ENCODE measurements at regions not wholly inside any gene's neighbourhood (a gene's known extent, or its start where the extent isn't known, plus 50 kb on each side); places are given as distances from the start of the nearest gene placed in this dataset.

DNA sequence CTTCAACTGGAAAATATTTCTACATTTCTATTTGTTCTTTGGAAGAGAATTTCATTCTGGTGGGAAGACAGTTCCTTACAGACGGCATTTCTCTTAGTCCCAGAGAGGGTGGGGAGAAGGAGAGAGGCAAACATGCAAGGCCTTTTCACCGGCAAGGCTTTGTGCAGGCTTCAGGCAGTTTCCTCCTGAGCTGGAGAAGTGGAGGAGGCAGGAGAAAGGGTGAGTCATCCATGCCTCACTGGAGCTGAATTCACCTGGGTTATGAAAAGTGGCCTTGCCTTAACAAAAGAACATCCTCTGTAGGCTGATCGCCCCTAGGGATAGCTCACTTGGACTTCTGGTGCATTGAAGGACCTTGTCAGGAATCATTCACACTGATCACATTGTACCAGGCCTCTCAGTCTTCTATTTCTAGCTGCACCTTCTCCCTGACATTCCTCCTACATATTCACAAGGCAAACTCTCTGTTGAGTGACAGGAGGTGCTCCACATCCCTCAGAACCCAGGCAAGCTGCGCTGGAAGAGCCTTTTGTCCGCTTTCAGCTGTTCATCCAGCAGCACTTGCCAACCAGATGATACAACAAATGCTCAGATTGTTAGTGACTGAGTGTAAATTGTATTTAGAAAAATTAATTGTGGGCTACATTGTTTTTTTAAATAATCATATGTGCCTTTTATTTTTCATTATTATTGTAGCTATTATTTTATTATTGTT, 796.1 kb downstream of the DCDC2C start:
- Histone ChIP-seq H3K9me3 (ENCODE audit: low read length) (peaks cover 92% of the 10 kb centered on the region), H3K4me3 (replicated peaks in 1 of 3; ENCODE audit: insufficient read depth in 1 of 3, low read depth in 2 of 3, low read length in 3 of 3) (no peak overlapping the region), H3K27ac (ENCODE audit: extremely low read length, insufficient read depth, low read length) (no peak overlapping the region), H3K4me1 (ENCODE audit: insufficient read depth, low read length) (no peaks in the 10 kb centered on the region), H3K9ac (ENCODE audit: insufficient read depth, low read depth, low read length) (no peak overlapping the region), H3K27me3 (ENCODE audit: control insufficient read depth in 1 of 2, insufficient read depth in 2 of 2, low read length in 2 of 2) (no peaks in the 10 kb centered on the region), H2AFZ (ENCODE audit: low read length) (no peak overlapping the region), H3K79me2 (ENCODE audit: insufficient read depth, low read length) (no peaks in the 10 kb centered on the region), H3K36me3 (replicated peaks in 1 of 2; ENCODE audit: control insufficient read depth in 1 of 2, insufficient read depth in 2 of 2, low read length in 2 of 2) (no peaks in the 10 kb centered on the region), H3K4me2 (ENCODE audit: low read depth, low read length) (no peak overlapping the region), H4K20me1 (ENCODE audit: insufficient read depth, low read length) (no peaks in the 10 kb centered on the region)
- TF ChIP-seq, protein P1, sequence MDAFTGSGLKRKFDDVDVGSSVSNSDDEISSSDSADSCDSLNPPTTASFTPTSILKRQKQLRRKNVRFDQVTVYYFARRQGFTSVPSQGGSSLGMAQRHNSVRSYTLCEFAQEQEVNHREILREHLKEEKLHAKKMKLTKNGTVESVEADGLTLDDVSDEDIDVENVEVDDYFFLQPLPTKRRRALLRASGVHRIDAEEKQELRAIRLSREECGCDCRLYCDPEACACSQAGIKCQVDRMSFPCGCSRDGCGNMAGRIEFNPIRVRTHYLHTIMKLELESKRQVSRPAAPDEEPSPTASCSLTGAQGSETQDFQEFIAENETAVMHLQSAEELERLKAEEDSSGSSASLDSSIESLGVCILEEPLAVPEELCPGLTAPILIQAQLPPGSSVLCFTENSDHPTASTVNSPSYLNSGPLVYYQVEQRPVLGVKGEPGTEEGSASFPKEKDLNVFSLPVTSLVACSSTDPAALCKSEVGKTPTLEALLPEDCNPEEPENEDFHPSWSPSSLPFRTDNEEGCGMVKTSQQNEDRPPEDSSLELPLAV (CRISPR knock-in tag; conservative IDR thresholded peaks at IDR 0.05; ENCODE audit: low read depth), result no peak
- no peak for TF ChIP-seq ZNF782 (CRISPR knock-in tag; IDR thresholded peaks at IDR 0.05; ENCODE audit: borderline replicate concordance)
- TF ChIP-seq, protein P2, sequence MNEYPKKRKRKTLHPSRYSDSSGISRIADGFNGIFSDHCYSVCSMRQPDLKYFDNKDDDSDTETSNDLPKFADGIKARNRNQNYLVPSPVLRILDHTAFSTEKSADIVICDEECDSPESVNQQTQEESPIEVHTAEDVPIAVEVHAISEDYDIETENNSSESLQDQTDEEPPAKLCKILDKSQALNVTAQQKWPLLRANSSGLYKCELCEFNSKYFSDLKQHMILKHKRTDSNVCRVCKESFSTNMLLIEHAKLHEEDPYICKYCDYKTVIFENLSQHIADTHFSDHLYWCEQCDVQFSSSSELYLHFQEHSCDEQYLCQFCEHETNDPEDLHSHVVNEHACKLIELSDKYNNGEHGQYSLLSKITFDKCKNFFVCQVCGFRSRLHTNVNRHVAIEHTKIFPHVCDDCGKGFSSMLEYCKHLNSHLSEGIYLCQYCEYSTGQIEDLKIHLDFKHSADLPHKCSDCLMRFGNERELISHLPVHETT (CRISPR knock-in tag; conservative IDR thresholded peaks at IDR 0.05), result no peak
- no peak for TF ChIP-seq GABPA (IDR thresholded peaks at IDR 0.05; ENCODE audit: low read depth, low read length)
- TF ChIP-seq GABPA (CRISPR knock-in tag; IDR thresholded peaks at IDR 0.05; ENCODE audit: low read depth), result no peak
- no peak for TF ChIP-seq SSRP1 (CRISPR knock-in tag; IDR thresholded peaks at IDR 0.05)
- no peak for TF ChIP-seq ZNF30 (CRISPR knock-in tag; IDR thresholded peaks at IDR 0.05)
- no peak for TF ChIP-seq HOXA9 (CRISPR knock-in tag; IDR thresholded peaks at IDR 0.05; ENCODE audit: borderline replicate concordance)
- no peak for TF ChIP-seq KDM4B (CRISPR knock-in tag; IDR thresholded peaks at IDR 0.05)
- TF ChIP-seq ZNF629 (CRISPR knock-in tag; conservative IDR thresholded peaks at IDR 0.05), result no peak
- TF ChIP-seq CHD2 (IDR thresholded peaks at IDR 0.05; ENCODE audit: low read depth, low read length), result no peak
- no peak for TF ChIP-seq HNRNPLL (IDR thresholded peaks at IDR 0.05; ENCODE audit: low read depth, low read length, poor library complexity, severe bottlenecking)
- no peak for TF ChIP-seq ZBTB38 (CRISPR knock-in tag; IDR thresholded peaks at IDR 0.05)
- TF ChIP-seq IKZF4 (CRISPR knock-in tag; IDR thresholded peaks at IDR 0.05; ENCODE audit: borderline replicate concordance, low read depth, not compliant biosample characterization), result no peak
- no peak for TF ChIP-seq HNF4G (IDR thresholded peaks at IDR 0.05; ENCODE audit: borderline replicate concordance, low read depth, low read length)
- no peak for TF ChIP-seq HNF4G (CRISPR knock-in tag; IDR thresholded peaks at IDR 0.05; ENCODE audit: borderline replicate concordance, low read depth)
- TF ChIP-seq FOSL1 (CRISPR knock-in tag; IDR thresholded peaks at IDR 0.05; ENCODE audit: borderline replicate concordance), result no peak
- POLR2A ChIA-PET, result no interaction called here
- intact Hi-C loops (cut with micrococcal nuclease; ENCODE audit: unreplicated experiment), result no loop called here
- DNase-seq (ENCODE audit: low spot score) (no peak), ATAC-seq (no peak), FAIRE-seq (no peak)
- WGBS (ENCODE audit: low lambda C conversion rate), result 2% methylated on average over 5 of the region's 5 CpGs
- CTCF ChIA-PET (ENCODE audit: low intra/inter-chr PET ratio, low total read pairs), result no interaction called here
- BruUV-seq (replicated peaks), result no TSS peak
- in situ Hi-C loops (cut with HindIII; ENCODE audit: extremely low pct_ligation_motif_present, low pct_unique_long_range_greater_than_20kb), result no loop called here
